ENCODE measurements at regions not wholly inside any gene's neighbourhood (a gene's known extent, or its start where the extent isn't known, plus 50 kb on each side); places are given as distances from the start of the nearest gene placed in this dataset.

GRCh38 chr16:85466989-85467388 is 146.1 kb upstream of the GSE1 start:
- WGBS (ENCODE audit: insufficient coverage, insufficient read length) = no CpG with 5 or more reads among the region's 12 CpGs

GRCh38 chr16:85469929-85470590 is 143.1 kb upstream of the GSE1 start:
- Histone ChIP-seq H3K36me3 (ENCODE audit: control insufficient read depth, insufficient read depth, low read length) (no peaks in the 10 kb centered on the region), H3K4me3 (ENCODE audit: low read length) (no peak overlapping the region), H3K27me3 (ENCODE audit: control insufficient read depth, insufficient read depth, low read length) (no peaks in the 10 kb centered on the region), H3K4me1 (ENCODE audit: control insufficient read depth, insufficient read depth, low read length) (peaks cover 6% of the 10 kb centered on the region; the same call in 1 of the 2 replicates), H3K9me3 (ENCODE audit: control insufficient read depth, insufficient read depth, low read length) (no peaks in the 10 kb centered on the region), H3K27ac (ENCODE audit: low read length) (no peak overlapping the region)
- DNase-seq (ENCODE audit: low read depth, low spot score) = no peak
- no CpG with 5 or more reads among the region's 20 CpGs for WGBS (ENCODE audit: insufficient coverage, insufficient read length)

More at GRCh38 chr16:85466989-85467388, 146.1 kb upstream of the GSE1 start:
- no peak for DNase-seq (ENCODE audit: low read depth, low spot score)
- Histone ChIP-seq H3K36me3 (ENCODE audit: control insufficient read depth, insufficient read depth, low read length) (no peaks in the 10 kb centered on the region; the same call in 1 of the 2 replicates), H3K9me3 (ENCODE audit: control insufficient read depth, insufficient read depth, low read length) (no peaks in the 10 kb centered on the region), H3K4me1 (ENCODE audit: control insufficient read depth, insufficient read depth, low read length) (peaks cover 4% of the 10 kb centered on the region), H3K27me3 (ENCODE audit: control insufficient read depth, insufficient read depth, low read length) (peaks cover 8% of the 10 kb centered on the region), H3K4me3 (ENCODE audit: low read length) (no peak overlapping the region), H3K27ac (ENCODE audit: low read length) (no peak overlapping the region)

DNA sequence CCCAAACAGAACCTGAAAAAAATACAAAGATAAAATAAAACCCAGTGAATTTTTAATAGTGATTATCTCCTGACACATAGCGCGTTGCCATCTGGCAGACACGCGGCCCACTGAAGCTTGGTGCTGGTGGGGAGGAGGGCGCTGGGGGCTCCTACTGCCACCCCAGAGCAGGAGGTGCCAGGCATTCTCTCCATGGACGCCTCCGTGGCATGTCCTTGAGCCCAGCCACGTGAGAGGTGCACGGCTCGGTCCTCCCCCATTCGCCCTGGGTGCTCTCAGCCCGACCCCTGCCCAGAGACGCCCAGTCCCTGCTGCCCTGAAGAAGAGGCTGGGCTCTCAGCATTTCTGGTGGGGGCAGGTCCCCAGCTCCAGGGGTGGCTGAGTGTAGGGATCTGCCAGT is 142.2 kb upstream of the GSE1 start:
- H3K9me3 ChIP-seq (ENCODE audit: control insufficient read depth, insufficient read depth, low read length) = no peaks in the 10 kb centered on the region
- H3K4me1 ChIP-seq (ENCODE audit: control insufficient read depth, insufficient read depth, low read length) = peaks cover 6% of the 10 kb centered on the region; the same call in 1 of the 2 replicates
- H3K4me3 ChIP-seq (ENCODE audit: low read length) = no peak overlapping the region
- no CpG with 5 or more reads among the region's 13 CpGs for WGBS (ENCODE audit: insufficient coverage, insufficient read length)
- DNase-seq (ENCODE audit: low read depth, low spot score) = no peak
- H3K27ac ChIP-seq (ENCODE audit: low read length) = no peak overlapping the region
- no peaks in the 10 kb centered on the region for H3K36me3 ChIP-seq (ENCODE audit: control insufficient read depth, insufficient read depth, low read length)
- H3K27me3 ChIP-seq (ENCODE audit: control insufficient read depth, insufficient read depth, low read length) = no peaks in the 10 kb centered on the region

DNA sequence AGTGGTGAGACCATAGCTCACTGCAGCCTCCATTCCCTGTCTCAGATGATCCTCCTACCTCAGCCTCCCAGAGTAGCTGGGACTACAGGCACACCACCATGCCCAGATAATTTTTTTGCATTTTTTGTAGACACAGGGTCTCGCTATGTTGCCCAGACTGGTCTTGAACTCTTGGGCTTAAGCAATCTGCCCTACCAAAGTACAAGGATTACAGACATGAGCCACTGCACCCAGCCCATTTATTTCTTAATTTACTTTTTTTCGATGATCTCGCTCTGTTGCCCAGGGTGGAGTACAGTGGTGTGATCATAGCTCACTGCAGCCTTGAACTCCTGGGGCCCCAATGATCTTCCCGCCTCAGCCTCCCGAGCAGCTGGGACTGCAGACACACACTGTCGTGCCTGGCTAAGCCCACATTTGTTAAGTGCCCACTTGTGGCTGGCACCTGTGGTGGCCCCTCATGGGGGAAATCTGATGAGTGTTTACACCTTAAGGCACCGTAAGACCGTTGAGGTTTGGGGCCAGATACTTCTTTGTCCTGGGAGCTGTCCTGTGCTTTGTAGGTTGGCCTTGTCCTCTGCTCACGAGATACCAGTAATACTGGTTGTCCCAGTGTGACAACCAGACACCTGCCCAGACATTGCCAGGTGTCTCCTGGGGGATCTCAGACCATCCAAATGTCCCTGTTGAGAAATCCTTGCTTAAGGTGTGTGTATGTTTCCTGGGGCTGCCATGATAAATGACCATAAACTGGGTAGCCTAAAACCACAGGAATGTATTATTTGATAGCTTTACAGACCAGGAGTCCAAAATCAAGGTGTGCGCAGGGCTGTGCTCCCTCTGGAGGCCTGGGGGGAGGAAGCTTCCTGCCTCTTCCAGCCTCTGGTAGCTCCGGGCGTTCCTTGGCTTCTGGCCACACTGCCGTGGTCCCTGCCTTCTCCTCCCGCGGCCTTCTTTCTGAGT is 141.4 kb upstream of the GSE1 start:
- peaks cover 6% of the 10 kb centered on the region; the same call in 1 of the 2 replicates for H3K4me1 ChIP-seq (ENCODE audit: control insufficient read depth, insufficient read depth, low read length)
- WGBS (ENCODE audit: insufficient coverage, insufficient read length) = no CpG with 5 or more reads among the region's 15 CpGs
- no peak overlapping the region for H3K4me3 ChIP-seq (ENCODE audit: low read length)
- H3K27me3 ChIP-seq (ENCODE audit: control insufficient read depth, insufficient read depth, low read length) = no peaks in the 10 kb centered on the region
- H3K9me3 ChIP-seq (ENCODE audit: control insufficient read depth, insufficient read depth, low read length) = no peaks in the 10 kb centered on the region
- H3K27ac ChIP-seq (ENCODE audit: low read length) = no peak overlapping the region
- no peaks in the 10 kb centered on the region for H3K36me3 ChIP-seq (ENCODE audit: control insufficient read depth, insufficient read depth, low read length)
- no peak for DNase-seq (ENCODE audit: low read depth, low spot score)

DNA sequence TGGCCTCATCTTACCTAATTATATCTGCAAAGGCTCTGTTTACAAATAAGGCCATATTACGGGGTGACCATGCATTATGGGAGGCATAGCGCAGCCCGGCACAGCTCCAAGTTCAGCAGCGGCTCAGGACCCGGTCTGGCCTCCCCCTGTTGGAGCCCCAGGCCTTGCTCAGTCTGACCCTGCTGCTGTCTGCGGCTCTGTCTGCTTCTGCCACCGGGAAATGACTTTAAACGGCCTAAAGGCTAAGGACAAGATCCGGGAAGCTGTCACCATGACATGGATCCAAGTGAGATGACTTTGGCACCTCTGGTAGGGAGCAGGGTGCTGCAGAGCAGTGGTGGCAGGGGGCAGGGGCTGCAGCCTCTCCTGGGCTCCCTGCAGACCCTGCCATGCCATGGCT is 140.6 kb upstream of the GSE1 start:
- WGBS (ENCODE audit: insufficient coverage, insufficient read length) = no CpG with 5 or more reads among the region's 9 CpGs
- DNase-seq (ENCODE audit: low read depth, low spot score) = no peak
- H3K4me3 ChIP-seq (ENCODE audit: low read length) = no peak overlapping the region
- peaks cover 6% of the 10 kb centered on the region; the same call in 1 of the 2 replicates for H3K4me1 ChIP-seq (ENCODE audit: control insufficient read depth, insufficient read depth, low read length)
- no peaks in the 10 kb centered on the region for H3K27me3 ChIP-seq (ENCODE audit: control insufficient read depth, insufficient read depth, low read length)
- H3K27ac ChIP-seq (ENCODE audit: low read length) = no peak overlapping the region
- H3K9me3 ChIP-seq (ENCODE audit: control insufficient read depth, insufficient read depth, low read length) = no peaks in the 10 kb centered on the region
- no peaks in the 10 kb centered on the region for H3K36me3 ChIP-seq (ENCODE audit: control insufficient read depth, insufficient read depth, low read length)

- Histone ChIP-seq H3K27me3 (ENCODE audit: control insufficient read depth, insufficient read depth, low read length) (no peaks in the 10 kb centered on the region), H3K4me3 (ENCODE audit: low read length) (no peak overlapping the region), H3K4me1 (ENCODE audit: control insufficient read depth, insufficient read depth, low read length) (peaks cover 6% of the 10 kb centered on the region; the same call in 1 of the 2 replicates), H3K9me3 (ENCODE audit: control insufficient read depth, insufficient read depth, low read length) (no peaks in the 10 kb centered on the region), H3K27ac (ENCODE audit: low read length) (no peak overlapping the region), H3K36me3 (ENCODE audit: control insufficient read depth, insufficient read depth, low read length) (no peaks in the 10 kb centered on the region)
- no CpG with 5 or more reads among the region's 8 CpGs for WGBS (ENCODE audit: insufficient coverage, insufficient read length)
- no peak for DNase-seq (ENCODE audit: low read depth, low spot score)
These were observed 139.8 kb upstream of the GSE1 start for GRCh38 chr16:85473323-85473722.

DNA sequence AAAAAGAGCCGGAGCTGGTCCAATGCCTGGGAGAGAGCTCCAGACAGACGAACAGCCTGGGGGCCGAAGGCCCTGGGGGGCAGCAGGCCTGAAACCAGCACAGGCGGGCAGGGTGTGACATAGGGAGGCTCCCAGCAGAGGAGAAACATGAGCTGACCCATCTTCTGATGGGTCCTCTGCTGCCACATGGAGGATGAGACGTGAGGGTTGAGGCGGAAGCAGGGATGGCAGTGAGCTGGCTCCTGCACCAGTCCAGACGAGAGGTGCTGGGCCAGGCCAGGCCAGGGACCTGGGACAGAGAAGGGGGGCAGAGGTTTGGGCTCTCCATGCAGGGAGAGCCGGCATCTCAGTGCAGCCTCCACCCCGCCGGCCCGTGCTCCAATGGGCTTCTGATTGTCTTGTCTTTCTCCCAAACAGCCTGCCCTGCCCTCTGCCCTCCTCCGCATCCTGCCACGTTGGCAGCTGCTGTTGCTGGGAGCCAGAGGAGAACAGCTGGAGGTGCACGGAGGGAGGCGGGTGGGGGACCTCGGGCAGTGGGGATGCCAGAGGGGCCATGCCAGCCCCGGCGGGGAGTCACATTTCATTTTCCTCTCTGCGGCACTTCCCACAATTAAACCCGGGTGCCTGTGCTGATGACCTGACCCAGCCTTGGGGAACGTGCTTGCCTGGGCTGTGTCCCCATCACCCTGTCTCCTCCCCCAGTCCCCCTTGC is 139.1 kb upstream of the GSE1 start:
- no peak for DNase-seq (ENCODE audit: low read depth, low spot score)
- no peaks in the 10 kb centered on the region for H3K27me3 ChIP-seq (ENCODE audit: control insufficient read depth, insufficient read depth, low read length)
- no peaks in the 10 kb centered on the region for H3K9me3 ChIP-seq (ENCODE audit: control insufficient read depth, insufficient read depth, low read length)
- no peak overlapping the region for H3K27ac ChIP-seq (ENCODE audit: low read length)
- H3K36me3 ChIP-seq (ENCODE audit: control insufficient read depth, insufficient read depth, low read length) = no peaks in the 10 kb centered on the region
- no CpG with 5 or more reads among the region's 21 CpGs for WGBS (ENCODE audit: insufficient coverage, insufficient read length)
- no peak overlapping the region for H3K4me3 ChIP-seq (ENCODE audit: low read length)
- peaks cover 6% of the 10 kb centered on the region; the same call in 1 of the 2 replicates for H3K4me1 ChIP-seq (ENCODE audit: control insufficient read depth, insufficient read depth, low read length)

- no peak for DNase-seq (ENCODE audit: low read depth, low spot score)
- Histone ChIP-seq H3K27ac (ENCODE audit: low read length) (no peak overlapping the region), H3K36me3 (ENCODE audit: control insufficient read depth, insufficient read depth, low read length) (no peaks in the 10 kb centered on the region), H3K4me1 (ENCODE audit: control insufficient read depth, insufficient read depth, low read length) (peaks cover 6% of the 10 kb centered on the region; the same call in 1 of the 2 replicates), H3K4me3 (ENCODE audit: low read length) (no peak overlapping the region), H3K9me3 (ENCODE audit: control insufficient read depth, insufficient read depth, low read length) (no peaks in the 10 kb centered on the region), H3K27me3 (ENCODE audit: control insufficient read depth, insufficient read depth, low read length) (no peaks in the 10 kb centered on the region)
- no CpG with 5 or more reads among the region's 9 CpGs for WGBS (ENCODE audit: insufficient coverage, insufficient read length)
These were observed 138.4 kb upstream of the GSE1 start for GRCh38 chr16:85474621-85475217.

DNA sequence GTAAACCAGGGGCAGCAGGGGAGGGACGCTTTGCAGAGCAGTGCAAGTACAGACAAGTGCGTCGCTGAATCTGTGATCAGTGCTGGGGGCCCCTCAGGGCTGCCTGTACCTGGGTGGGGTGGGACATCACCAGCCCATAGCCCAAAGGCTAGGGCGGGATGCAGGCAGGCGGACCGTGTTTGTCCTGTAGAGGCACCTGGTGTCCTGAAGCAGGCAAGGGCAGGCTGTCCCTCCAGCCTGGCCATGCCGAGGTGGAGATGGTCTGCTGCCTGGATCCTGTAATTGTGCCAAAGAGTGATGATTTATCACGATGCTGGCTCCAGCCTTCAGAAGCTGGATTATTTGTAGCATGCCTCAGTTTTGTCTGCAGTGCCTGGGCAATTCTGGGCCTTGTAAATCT is 137.9 kb upstream of the GSE1 start:
- H3K9me3 ChIP-seq (ENCODE audit: control insufficient read depth, insufficient read depth, low read length) = no peaks in the 10 kb centered on the region
- peaks cover 6% of the 10 kb centered on the region; the same call in 1 of the 2 replicates for H3K4me1 ChIP-seq (ENCODE audit: control insufficient read depth, insufficient read depth, low read length)
- no peak overlapping the region for H3K27ac ChIP-seq (ENCODE audit: low read length)
- WGBS (ENCODE audit: insufficient coverage, insufficient read length) = no CpG with 5 or more reads among the region's 8 CpGs
- no peak for DNase-seq (ENCODE audit: low read depth, low spot score)
- no peaks in the 10 kb centered on the region for H3K27me3 ChIP-seq (ENCODE audit: control insufficient read depth, insufficient read depth, low read length)
- H3K36me3 ChIP-seq (ENCODE audit: control insufficient read depth, insufficient read depth, low read length) = no peaks in the 10 kb centered on the region
- H3K4me3 ChIP-seq (ENCODE audit: low read length) = no peak overlapping the region

Data from iPS DF 6.9 (cell line).